GM23338 (cell line): ENCODE measurements at regions not wholly inside any gene's neighbourhood (a gene's known extent, or its start where the extent isn't known, plus 50 kb on each side); places are given as distances from the start of the nearest gene placed in this dataset.

Experiments used
- EZH2 ChIP-seq: fragments of 200-600 bp; sonication (generic); IDR thresholded peaks from one replicate; pipeline ENCODE4 v1.8.0; 2017; ENCODE audit warnings: antibody characterized with exemption, mild to moderate bottlenecking, low read depth; ENCODE audit not compliant: unreplicated experiment
- EZH2phosphoT487 ChIP-seq: fragments of 200-600 bp; sonication (generic); IDR thresholded peaks from one replicate; pipeline ENCODE4 v1.8.1; 2018; ENCODE audit warnings: antibody characterized with exemption; ENCODE audit not compliant: unreplicated experiment
- POLR2AphosphoS5 ChIP-seq: IDR thresholded peaks from 2 replicates; pipeline ENCODE4 v1.6.1; 2016; ENCODE audit warnings: antibody characterized with exemption, low read depth
- TF ChIP-seq, protein P1 (sequence below), 2 experiments: fragments of 200-600 bp in 1 of 2; sonication (generic) in 1 of 2; conservative IDR thresholded peaks; 2 replicates each; pipeline versions ENCODE4 v1.5.1 to v1.6.1; 2016 to 2017; ENCODE audit warnings: antibody characterized with exemption in 2 of 2, low read depth in 2 of 2, mild to moderate bottlenecking in 2 of 2, moderate library complexity in 1 of 2

DNA sequence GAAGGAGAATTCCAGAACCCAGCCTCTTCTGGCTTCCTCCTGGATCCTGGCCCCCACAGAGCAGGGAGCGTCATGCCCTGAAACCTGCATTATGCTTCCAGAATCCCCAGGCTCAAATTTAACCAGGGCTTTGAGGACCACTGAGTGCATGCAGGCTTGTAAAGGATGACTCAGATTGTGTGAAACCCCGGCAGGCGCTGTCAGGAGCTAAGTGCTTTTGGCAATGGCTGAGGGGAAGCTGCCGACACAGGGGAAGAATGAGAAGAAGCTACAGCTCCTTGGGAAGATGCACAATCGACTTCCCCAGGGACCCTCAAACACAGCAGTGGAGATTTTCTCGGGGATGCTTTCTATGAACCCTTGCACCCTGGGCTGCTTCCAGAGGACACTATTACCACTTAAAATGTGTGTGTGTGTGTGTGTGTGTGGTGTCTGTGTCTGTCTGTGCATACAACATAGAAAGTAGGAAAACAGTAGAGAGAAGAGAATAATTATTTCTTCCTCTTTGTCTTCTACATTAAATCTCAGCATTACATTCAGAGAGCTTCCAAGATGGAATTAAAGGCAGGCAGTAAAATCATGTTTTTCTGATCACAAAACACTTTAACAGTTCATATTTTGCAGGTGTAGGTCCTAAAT lies 183.5 kb upstream of the INHBA start:
- TF ChIP-seq POLR2AphosphoS5 (no peak), EZH2 (no peak), EZH2phosphoT487 (no peak)
- TF ChIP-seq, protein P1, sequence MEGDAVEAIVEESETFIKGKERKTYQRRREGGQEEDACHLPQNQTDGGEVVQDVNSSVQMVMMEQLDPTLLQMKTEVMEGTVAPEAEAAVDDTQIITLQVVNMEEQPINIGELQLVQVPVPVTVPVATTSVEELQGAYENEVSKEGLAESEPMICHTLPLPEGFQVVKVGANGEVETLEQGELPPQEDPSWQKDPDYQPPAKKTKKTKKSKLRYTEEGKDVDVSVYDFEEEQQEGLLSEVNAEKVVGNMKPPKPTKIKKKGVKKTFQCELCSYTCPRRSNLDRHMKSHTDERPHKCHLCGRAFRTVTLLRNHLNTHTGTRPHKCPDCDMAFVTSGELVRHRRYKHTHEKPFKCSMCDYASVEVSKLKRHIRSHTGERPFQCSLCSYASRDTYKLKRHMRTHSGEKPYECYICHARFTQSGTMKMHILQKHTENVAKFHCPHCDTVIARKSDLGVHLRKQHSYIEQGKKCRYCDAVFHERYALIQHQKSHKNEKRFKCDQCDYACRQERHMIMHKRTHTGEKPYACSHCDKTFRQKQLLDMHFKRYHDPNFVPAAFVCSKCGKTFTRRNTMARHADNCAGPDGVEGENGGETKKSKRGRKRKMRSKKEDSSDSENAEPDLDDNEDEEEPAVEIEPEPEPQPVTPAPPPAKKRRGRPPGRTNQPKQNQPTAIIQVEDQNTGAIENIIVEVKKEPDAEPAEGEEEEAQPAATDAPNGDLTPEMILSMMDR (conservative IDR thresholded peaks at IDR 0.05; ENCODE audit: low read depth in 2 of 2), result no peak
